HG03457 (cell line): ENCODE measurements at regions not wholly inside any gene's neighbourhood (a gene's known extent, or its start where the extent isn't known, plus 50 kb on each side); places are given as distances from the start of the nearest gene placed in this dataset.

Experiments used
- ATAC-seq: cut with Tn5 transposase; IDR thresholded peaks from one replicate; pipeline ENCODE4 v1.9.1; 2021; ENCODE audit warnings: moderate number of reproducible peaks; ENCODE audit not compliant: unreplicated experiment

GRCh38 chr5:174326372-174326771 is 280.9 kb downstream of the NSG2 start:
- ATAC-seq: no peak

GRCh38 chr5:174327317-174327864 is 281.9 kb downstream of the NSG2 start:
- ATAC-seq: no peak

GRCh38 chr5:174327896-174328295 is 282.4 kb downstream of the NSG2 start:
- no peak for ATAC-seq

- no peak for ATAC-seq
Observed at GRCh38 chr5:174328631-174329299, 283.3 kb downstream of the NSG2 start.

GRCh38 chr5:174329738-174330137 is 284.2 kb downstream of the NSG2 start:
- ATAC-seq: no peak

- ATAC-seq: no peak
Observed at GRCh38 chr5:174335682-174336364, 290.3 kb downstream of the NSG2 start.

GRCh38 chr5:174336479-174336878 is 291.0 kb downstream of the NSG2 start:
- ATAC-seq: no peak

GRCh38 chr5:174337276-174338184 is 292.0 kb downstream of the NSG2 start:
- ATAC-seq: no peak

- ATAC-seq: no peak
Observed at GRCh38 chr5:174338185-174339010, 292.9 kb downstream of the NSG2 start.

GRCh38 chr5:174339130-174339529 is 293.6 kb downstream of the NSG2 start:
- ATAC-seq: no peak

- no peak for ATAC-seq
Observed at GRCh38 chr5:174340226-174340625, 294.7 kb downstream of the NSG2 start.

GRCh38 chr5:174342696-174343095 is 297.2 kb downstream of the NSG2 start:
- no peak for ATAC-seq

GRCh38 chr5:174343826-174344225 is 298.3 kb downstream of the NSG2 start:
- ATAC-seq: no peak

- no peak for ATAC-seq
Observed at GRCh38 chr5:174344335-174344734, 298.8 kb downstream of the NSG2 start.

GRCh38 chr5:174347183-174347582 is 301.7 kb downstream of the NSG2 start:
- ATAC-seq: no peak

GRCh38 chr5:174348311-174348981 is 302.9 kb downstream of the NSG2 start:
- no peak for ATAC-seq

GRCh38 chr5:174352681-174353080 is 307.2 kb downstream of the NSG2 start:
- ATAC-seq: no peak

GRCh38 chr5:174354571-174354970 is 309.1 kb downstream of the NSG2 start:
- ATAC-seq: no peak

- no peak for ATAC-seq
Observed at GRCh38 chr5:174355208-174355612, 309.7 kb downstream of the NSG2 start.

- ATAC-seq: no peak
Observed at GRCh38 chr5:174355995-174356394, 310.5 kb downstream of the NSG2 start.
